ENCODE measurements at regions not wholly inside any gene's neighbourhood (a gene's known extent, or its start where the extent isn't known, plus 50 kb on each side); places are given as distances from the start of the nearest gene placed in this dataset.

DNA sequence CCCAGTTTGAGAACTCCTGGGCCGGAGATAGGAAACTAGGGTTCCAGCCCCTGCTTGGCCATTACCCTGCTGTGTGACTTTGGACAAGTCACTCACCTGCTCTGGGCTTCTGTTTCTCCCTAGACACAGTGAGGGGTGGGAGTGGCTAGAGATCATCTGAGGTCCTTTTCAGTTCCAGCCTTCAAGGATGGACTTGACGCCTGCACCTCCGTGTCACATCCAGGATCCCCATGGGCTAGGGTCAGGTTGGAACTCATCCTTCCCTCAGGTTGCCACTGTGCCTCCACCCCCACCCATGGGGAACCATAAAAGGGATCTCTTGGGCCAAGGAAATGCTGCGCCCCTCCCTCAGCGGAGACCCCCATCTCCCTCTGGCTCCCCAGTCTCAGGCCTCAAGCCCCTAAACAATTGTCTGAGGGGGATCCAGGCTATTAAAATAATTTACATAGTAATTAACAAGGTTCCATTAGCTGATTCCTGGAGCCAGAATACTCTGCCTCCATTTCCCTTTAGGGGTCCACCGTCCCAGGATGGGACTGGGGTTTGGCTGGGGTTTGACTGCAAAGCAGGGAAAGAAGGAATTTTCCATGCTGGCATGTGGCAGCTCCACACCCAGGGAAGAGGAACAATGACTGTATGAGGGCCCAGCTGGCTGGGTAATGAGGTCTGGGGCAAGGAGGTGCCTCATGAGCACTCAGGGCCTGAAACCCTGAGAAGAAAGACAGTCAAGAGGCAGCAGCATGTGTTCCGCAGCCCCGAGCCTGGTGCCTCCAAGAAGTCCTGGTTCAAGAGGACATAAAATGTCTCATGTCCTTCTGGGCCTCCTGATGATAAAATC lies 177.7 kb downstream of the SMAD6 start:
- TF ChIP-seq, protein P1, sequence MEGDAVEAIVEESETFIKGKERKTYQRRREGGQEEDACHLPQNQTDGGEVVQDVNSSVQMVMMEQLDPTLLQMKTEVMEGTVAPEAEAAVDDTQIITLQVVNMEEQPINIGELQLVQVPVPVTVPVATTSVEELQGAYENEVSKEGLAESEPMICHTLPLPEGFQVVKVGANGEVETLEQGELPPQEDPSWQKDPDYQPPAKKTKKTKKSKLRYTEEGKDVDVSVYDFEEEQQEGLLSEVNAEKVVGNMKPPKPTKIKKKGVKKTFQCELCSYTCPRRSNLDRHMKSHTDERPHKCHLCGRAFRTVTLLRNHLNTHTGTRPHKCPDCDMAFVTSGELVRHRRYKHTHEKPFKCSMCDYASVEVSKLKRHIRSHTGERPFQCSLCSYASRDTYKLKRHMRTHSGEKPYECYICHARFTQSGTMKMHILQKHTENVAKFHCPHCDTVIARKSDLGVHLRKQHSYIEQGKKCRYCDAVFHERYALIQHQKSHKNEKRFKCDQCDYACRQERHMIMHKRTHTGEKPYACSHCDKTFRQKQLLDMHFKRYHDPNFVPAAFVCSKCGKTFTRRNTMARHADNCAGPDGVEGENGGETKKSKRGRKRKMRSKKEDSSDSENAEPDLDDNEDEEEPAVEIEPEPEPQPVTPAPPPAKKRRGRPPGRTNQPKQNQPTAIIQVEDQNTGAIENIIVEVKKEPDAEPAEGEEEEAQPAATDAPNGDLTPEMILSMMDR (IDR thresholded peaks at IDR 0.05), result no peak
- TF ChIP-seq POLR2A (IDR thresholded peaks at IDR 0.05) (no peak), POLR2AphosphoS5 (IDR thresholded peaks at IDR 0.05) (no peak), EP300 (IDR thresholded peaks at IDR 0.05) (no peak)

All from upper lobe of left lung (tissue), 4 donors.